Fibroblast of villous mesenchyme (primary cell): ENCODE measurements at regions not wholly inside any gene's neighbourhood (a gene's known extent, or its start where the extent isn't known, plus 50 kb on each side); places are given as distances from the start of the nearest gene placed in this dataset.
"Not testable (repeated sequence)": the region's sequence is repeated elsewhere in the genome, so short reads cannot be mapped to it uniquely, and the experiment has no call there.

Experiments used
- DNase-seq: peaks from one replicate; pipeline ENCODE4 v3.0.0-alpha.2; 2010; ENCODE audit warnings: low read depth
- H3K4me3 ChIP-seq: 2 replicates; pipeline ENCODE4 v1.5.1; 2011; ENCODE audit warnings: low read depth, mild to moderate bottlenecking, low read length
- CTCF ChIP-seq: IDR thresholded peaks from 2 replicates; pipeline ENCODE4 v1.5.1; 2012; ENCODE audit warnings: low read depth, mild to moderate bottlenecking, low read length; ENCODE audit not compliant: insufficient read depth

- no peak for TF ChIP-seq CTCF
Observed at GRCh38 chr13:44676534-44676933, 100.4 kb upstream of the TSC22D1 start.

GRCh38 chr13:44669534-44669933, 93.4 kb upstream of the TSC22D1 start:
- TF ChIP-seq CTCF, result no peak
- no peak overlapping the region for H3K4me3 ChIP-seq
- DNase-seq, result no peak

More at GRCh38 chr13:44676534-44676933, 100.4 kb upstream of the TSC22D1 start:
- H3K4me3 ChIP-seq, result no peak overlapping the region
- DNase-seq, result no peak

GRCh38 chr13:44668688-44669087, 92.6 kb upstream of the TSC22D1 start:
- no peak for DNase-seq
- no peak for TF ChIP-seq CTCF
- no peak overlapping the region for H3K4me3 ChIP-seq

GRCh38 chr13:44667943-44668342, 91.8 kb upstream of the TSC22D1 start:
- DNase-seq, result peak; percentile 59
- H3K4me3 ChIP-seq, result no peak overlapping the region
- TF ChIP-seq CTCF, result no peak

- DNase-seq, result peak; percentile 77
- H3K4me3 ChIP-seq, result not testable (repeated sequence)
Observed at GRCh38 chr13:44666538-44666937, 90.4 kb upstream of the TSC22D1 start.

GRCh38 chr13:44664308-44664707, 88.2 kb upstream of the TSC22D1 start:
- no peak for DNase-seq
- no peak for TF ChIP-seq CTCF
- no peak overlapping the region for H3K4me3 ChIP-seq

GRCh38 chr13:44662515-44662914, 86.4 kb upstream of the TSC22D1 start:
- no peak overlapping the region for H3K4me3 ChIP-seq
- no peak for TF ChIP-seq CTCF
- DNase-seq, result no peak

- H3K4me3 ChIP-seq, result no peak overlapping the region
- no peak for TF ChIP-seq CTCF
- no peak for DNase-seq
Observed at GRCh38 chr13:44661936-44662335, 85.8 kb upstream of the TSC22D1 start.
